Activated CD8-positive, alpha-beta memory T cell treated with anti-CD3 and anti-CD28 coated beads, Interleukin-2, amount 50 U/mL, for 4 hours (primary cell): ENCODE measurements at regions not wholly inside any gene's neighbourhood (a gene's known extent, or its start where the extent isn't known, plus 50 kb on each side); places are given as distances from the start of the nearest gene placed in this dataset.

ENCODE experiments used
- DNase-seq: peaks from one replicate; pipeline ENCODE4 v3.0.0-alpha.2; 2020

DNA sequence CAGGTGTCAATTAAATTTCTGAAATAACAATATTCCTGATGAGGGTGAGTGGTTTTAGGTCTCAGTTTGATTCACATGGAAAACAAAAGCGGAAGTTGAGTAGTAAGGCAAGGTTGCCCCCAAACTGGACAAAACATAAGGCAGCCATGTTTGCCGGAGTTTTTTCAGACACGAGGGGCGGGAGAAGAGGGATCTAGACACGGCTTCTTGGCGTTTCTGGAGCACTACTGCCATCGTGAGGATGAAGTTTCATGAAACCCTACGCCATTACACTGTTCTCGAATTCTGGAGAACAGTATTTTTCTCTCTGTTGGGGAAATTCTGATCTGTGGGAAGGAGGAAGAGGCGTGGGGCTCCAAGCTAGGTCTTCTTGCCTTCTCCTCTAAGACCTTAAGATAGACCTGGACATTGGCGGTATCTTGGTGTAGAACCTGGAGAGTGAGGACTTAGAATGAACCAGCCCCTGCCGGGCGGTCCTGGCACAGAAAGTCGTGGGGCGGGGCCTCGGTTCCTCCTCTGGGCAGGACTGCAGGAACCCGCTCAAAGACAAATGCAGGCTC is 160.3 kb downstream of the OR13H1 start:
- peak; percentile 91 for DNase-seq

DNA sequence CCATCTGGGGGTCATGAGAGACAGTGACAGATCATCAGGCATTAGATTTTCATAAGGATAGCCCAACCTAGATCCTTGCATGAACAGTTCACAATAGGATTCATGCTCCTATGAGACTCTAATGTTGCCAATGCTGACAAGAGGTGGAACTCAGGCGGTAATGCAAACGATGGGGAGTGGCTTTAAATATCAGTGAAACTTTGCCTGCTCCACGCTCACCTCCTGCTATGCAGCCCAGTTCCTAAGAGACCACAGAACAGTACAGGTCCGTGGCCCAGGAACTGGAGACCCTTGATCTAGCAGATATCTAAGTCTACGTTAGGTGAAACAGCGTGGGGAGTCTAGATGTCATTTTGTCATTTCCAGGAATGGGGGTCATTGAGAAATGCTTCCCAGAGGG is 165.7 kb downstream of the OR13H1 start:
- DNase-seq = no peak

DNA sequence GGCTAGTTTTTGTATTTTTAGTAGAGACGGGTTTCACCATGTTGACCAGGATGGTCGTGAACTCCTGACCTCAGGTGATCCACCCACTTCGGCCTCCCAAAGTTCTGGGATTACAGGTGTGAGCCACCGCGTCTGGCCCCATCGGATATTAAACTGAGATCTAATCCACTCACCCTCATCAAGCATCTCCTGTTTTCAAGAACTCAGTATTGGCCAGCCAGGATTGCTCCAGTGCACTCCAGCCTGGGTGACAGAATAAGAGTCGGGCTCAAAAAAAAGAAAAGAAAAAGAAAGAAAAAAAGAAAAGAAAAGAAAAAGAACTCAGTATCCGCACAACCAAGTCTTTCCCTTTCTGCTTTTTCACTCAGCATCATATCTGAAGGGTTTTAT is 167.6 kb downstream of the OR13H1 start:
- no peak for DNase-seq

DNA sequence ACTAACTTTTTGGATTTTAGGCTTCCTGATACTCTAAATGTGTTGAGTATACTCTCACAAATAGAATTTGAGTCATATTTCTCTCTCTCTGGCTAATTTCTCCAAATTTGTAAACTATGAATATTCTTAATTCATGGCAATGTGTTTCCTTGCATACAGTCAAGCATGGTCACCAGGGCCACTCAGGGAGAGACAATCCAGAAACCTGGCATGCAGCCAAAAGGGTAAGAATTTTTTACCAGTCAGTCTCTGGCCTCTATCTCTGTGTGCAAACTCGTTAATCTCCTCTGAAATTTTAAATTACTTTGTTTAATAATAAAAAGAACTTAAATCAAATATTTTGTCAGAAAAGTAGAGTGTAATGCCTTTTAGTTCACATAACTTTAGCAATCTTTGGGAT is 179.8 kb downstream of the OR13H1 start:
- DNase-seq = no peak

DNA sequence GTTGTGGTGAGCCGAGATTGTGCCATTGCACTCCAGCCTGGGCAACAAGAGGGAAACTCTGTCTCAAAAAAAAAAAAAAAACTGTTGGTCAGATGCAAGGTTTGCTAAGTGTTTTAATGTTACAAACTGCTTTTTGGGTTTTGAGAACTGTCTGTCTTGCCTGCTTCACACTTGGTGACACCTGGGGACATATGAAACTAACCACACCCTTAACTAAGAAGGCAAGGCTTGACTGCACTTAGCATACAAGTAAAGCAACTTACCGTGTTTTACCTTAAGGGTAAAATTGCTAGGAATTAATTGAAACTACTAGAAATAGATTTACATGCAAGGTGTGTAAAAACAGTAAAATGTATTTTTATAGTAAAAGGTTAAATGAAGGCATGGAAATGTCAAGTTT is 180.4 kb downstream of the OR13H1 start:
- DNase-seq = no peak

DNA sequence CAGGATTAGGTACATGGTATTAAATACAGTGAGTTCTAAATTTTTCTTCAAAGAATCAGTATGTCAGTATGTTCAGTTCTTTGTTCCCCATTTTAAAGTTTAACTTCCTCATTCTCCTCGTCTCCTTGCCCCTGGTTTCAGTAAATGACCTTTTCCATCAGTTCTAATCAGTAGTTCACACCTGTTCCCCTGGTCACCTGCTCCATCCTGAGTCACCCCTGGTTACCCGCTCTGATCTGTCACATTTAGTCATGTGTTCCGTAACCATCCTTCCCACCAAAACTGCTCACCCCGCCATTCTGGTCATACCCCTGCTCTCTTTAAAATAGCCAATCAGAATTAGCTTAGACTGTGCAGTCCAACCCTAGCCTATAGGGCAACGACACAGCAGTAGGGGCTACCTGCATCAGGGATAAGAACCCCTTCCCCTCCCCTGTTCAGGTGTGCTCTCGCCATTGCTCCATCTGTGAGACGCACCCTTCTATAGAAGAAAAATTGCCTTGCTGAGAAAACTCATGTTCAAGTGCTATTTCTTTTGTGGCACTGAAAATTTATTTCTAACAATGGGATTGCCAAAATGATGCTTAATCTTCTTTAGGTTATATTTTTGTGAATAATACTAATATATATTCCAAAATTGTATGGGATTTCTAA is 181.3 kb downstream of the OR13H1 start:
- no peak for DNase-seq

DNA sequence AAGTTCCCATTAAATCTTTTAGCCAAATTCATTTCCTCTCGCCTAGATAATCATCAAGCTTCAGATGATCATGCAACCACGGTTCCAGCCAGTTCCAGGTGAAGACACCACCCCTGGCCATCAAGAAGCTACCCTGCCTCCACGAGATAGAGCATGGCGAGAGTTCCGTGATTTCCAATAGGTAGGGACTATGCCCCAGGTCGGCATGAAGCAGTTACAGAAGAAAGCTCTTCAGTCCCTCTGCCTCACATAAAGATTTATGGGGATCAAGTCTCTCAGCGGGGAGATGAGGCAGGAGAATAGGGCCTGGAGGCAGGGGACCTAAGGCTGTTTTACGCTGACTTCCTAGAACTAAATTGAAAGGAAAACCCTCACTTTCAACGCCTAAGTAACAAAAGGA is 183.9 kb downstream of the OR13H1 start:
- DNase-seq = no peak

DNA sequence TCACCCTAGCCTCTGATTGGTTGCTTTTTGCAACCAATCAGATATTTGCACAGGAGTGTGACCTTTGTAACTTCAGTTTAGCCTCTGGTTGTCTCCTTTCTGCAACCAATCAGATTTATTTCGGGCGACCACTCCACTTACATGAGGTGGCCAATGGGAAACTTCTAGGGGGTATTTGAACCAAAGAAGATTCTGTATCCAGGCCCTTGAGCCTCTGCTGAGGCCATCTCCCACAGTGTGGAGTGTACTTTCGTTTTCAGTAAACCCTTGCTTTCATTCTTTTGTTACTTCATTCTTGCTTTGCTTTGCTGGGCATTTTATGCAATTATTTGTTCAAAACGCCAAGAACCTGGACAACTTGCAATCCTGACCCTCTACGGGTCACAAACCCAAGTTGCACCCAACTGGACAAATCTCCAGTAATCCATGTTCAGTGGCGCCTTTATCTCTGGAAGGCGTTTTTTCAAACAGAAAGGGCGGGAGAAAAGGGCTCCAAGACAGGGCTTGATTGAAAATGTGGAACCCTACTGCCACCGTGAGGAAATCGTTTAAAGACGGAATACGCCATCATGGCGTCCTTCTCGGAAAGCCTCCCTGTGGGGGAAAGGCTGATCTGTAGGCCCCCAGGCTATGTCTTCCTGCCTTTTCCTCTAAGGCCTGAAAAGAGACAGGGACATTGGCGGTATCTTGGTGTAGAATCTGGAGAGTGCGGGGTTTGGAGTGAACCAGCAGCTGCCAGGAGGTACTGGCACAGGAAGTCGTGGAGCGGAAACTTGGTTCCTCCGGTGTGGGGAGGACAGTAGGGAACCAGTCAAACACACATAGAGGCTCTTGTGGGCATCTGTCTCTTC is 184.6 kb downstream of the OR13H1 start:
- peak; percentile 78 for DNase-seq

DNA sequence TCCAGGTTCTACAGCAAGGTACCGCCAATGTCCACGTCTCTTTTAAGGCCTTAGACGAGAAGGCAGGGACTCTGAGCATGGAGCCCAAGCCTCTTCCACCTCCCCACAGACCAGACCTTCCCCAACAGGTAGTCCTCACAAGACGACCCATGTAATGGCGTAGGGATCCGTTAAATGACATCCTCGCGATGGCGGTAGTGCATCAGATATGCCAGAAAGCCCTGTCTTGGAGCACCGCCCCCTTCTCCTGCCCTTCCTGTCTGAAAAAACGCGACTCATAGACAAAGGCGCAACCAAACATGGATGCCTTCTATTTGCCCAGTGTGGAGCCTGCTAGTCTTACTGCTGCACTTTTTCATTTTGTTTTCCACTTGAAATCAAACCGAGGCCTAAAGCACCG is 185.4 kb downstream of the OR13H1 start:
- DNase-seq = peak; percentile 80

DNA sequence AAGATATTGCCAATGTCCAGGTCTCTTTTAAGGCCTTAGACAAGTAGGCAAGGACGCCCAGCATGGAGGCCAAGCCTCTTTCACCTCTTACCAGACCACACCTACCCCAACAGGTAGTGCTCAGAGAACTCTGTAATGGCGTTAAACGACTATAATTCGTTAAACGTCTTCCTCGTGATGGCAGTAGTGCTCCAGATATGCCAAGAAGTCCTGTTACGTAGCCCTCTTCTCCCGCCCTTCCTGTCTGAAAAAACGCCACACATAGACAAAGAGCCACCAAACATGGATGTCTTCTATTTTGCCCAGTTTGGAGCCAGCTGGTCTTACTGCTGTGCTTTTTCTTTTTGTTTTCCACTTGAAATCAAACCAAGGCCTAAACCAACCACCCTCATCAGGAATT is 190.7 kb downstream of the OR13H1 start:
- peak; percentile 72 for DNase-seq

DNA sequence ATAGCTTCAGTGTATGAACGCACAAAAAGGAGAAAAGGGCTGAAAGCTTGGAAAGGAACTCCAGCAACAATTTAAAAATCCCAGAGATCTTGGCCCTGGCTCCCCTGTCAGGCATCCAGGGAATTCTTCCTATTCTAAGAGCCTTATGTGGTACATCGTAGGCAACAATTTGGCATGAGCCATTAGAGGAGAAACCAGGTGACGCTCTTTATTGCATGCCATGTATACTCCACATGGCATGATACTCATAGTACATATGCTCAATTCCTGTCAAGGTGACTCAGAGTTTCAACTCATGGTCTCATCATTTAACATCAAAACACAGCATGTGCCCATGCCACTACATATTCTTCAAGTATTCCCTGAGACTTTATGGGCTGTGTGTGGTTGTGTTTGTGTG is 191.3 kb downstream of the OR13H1 start:
- no peak for DNase-seq

DNA sequence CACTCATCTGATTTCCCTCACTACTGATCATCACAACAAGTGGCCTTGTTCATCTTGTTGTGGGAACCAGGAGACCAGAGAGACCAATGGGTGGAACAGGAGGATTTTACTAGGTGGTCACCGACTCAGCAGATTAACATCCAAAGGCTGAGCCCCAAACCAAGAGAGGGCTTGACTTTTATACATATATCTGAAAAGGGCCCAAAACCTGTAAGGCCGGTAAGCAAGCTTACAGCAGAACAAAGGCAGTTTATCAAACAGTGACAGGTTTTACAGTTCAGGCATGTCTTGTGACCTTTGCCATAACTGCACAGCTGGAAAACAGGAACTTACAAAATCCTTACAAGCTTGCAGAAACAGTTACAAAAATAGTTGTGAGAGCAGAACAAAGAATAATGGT is 195.9 kb downstream of the OR13H1 start:
- no peak for DNase-seq

DNA sequence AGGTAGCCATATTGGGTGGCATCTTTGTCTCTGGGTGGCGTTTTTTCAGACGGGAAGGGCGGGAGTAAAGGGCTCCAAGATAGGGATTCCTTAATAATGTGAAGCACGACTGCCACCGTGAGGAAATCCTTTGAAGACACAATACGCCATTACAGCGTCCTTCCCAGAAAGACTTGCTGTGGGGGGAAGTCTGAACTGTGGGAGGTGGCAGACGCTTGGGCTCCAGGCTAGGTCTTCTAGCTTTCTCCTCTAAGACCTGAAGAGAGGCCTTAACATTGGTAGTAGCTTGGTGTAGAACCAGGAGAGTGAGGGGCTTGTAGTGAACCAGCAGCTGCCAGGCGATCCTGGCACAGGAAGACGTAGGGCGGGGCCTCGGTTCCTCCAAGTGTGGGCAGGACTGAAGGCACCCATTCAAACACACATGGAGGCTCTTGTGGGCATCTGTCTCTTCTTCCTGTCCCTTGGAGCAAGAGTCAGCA is 197.3 kb downstream of the OR13H1 start:
- peak; percentile 77 for DNase-seq

DNA sequence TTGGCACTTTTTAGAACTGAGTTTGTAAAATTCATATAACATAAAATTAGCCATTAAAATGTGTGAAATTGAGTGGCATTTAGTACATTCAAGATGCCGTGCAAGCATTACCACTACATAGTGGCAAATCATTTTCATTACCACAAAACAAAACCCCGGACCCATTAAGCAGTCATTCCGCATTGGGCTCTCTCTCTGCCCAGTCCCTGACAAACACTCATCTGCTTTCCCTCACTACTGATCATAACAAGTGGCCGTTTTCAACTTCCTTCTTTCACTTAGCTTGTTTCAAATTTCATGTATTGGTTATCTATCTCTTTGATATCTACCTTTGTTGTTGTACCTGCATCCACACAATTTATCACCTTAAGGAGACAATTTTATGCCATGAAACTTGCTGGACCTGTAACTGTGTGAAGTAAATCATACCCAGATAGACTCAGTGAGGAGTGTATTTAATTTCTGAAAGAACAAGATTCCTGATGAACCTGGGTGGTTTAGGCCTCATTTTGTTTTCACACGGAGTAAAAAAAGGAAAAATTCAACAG is 202.1 kb downstream of the OR13H1 start:
- no peak for DNase-seq

DNA sequence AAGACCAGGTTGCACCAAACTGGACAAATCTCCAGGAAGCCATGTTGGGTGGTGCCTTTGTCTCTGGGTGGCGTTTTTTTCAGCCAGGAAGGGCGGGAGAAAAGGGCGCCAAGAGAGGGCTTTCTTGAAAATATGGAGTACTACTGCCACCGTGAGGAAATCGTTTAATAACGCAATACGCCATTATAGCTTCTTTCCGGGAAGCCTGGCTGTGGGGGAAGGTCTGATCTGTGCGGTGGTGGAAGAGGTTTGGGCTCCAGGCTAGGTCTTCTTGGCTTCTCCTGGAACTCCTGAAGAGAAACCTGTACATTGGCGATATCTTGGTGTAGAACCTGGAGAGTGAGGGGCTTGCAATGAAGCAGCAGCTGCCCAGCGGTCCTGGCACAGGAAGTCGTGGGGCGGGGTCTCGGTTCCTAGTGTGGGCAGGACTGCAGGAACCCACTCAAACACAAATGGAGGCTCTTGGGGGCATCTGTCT is 202.7 kb downstream of the OR13H1 start:
- DNase-seq = peak; percentile 77

DNA sequence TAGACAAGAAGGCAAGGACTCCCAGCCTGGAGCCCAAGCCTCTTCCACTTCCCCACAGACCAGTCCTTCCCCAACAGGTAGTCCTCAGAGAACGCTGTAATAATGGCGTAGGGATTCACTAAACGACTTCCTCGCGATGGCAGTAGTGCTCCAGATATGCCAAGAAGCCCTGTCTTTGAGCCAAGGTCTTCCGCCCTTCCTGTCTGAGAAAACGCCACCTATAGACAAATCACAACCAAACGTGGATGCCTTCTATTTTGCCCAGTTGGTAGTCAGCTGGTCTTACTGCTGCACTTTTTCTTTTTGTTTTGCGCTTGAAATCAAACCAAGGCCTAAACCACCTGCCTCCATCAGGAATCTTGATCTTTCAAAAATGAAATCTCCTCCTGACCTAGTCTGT is 203.3 kb downstream of the OR13H1 start:
- peak; percentile 73 for DNase-seq

DNA sequence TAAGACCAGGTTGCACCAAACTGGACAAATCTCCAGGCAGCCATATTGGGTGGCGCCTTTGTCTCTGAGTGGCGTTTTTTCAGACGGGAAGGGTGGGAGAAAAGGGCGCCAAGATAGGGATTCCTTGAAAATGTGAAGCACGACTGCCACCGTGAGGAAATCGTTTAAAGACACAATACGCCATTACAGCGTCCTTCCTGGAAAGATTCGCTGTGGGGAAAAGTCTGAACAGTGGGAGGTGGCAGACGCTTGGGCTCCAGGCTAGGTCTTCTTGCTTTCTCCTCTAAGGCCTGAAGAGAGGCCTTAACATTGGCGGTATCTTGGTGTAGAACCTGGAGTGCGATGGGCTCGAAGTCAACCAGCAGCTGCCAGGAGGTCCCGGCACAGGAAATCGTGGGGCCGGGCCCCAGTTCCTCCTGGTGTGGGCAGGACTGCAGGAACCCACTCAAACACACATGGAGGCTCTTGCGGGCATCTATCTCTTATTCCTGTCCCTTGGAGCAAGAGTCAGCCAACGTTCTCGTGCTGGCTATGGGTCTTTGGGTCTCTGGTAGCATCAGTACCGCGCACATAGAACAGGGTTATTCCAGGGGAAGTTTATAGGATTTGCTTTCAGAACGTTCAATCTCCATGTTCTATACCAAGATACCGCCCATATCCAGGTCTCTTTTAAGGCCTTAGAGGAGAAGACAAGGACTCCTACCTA is 208.8 kb downstream of the OR13H1 start:
- DNase-seq = peak; percentile 78

DNA sequence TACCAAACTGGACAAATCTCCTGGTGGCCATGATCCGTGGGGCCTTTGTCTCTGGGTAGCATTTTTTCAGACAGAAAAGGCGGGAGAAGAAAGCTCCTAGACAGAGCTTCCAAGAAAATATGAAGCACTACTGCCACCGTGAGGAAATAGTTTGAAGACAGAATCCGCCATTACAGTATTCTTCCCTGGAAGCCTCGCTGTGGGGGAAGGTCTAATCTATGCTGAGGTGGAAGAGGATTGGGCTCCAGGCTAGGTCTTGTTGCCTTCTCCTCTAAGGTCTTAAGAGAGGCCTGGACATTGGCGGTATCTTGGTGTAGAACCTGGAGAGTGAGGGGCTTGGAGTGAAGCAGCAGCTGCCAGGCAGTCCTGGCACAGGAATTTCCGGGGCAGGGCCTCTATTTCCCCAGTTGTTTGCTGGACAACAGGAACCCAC is 218.9 kb downstream of the OR13H1 start:
- DNase-seq = peak; percentile 39

DNA sequence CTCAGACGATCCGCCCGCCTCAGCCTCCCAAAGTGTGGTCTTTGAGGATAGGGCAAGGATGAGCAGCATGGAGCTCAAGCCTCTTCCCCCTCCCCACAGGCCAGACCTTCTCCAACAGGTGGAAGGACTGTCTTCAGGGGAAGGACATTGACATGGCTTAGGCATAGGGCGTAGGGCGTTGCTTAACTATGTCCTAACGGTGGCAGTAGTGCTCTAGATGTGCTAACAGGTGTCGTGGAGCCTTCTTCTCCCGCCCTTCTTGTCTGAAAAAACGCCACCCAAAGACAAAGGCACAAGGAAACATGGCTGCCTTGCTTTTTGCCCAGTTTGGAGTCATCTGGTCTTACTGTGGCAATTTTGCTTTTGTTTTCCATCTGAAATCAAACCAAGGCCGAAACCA is 219.8 kb downstream of the OR13H1 start:
- peak; percentile 76 for DNase-seq

DNA sequence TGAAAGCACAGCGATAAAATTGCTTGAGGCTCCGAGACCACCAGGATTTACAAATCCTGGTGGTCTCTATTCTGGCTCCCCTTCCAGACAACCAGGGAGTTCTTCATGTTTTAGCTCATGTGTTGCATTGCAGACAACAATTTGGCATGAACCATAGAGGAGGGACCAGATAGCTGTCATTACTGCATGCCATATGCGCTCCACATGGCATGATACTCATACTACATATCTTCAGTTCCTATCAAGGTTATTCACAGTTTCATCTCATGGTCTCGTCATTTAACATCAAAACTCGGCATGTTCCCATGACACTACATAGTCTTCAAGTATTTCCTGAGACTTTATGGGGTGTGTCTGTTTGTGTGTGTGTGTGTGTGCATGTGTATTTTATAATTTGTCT is 220.3 kb downstream of the OR13H1 start:
- DNase-seq = no peak

DNA sequence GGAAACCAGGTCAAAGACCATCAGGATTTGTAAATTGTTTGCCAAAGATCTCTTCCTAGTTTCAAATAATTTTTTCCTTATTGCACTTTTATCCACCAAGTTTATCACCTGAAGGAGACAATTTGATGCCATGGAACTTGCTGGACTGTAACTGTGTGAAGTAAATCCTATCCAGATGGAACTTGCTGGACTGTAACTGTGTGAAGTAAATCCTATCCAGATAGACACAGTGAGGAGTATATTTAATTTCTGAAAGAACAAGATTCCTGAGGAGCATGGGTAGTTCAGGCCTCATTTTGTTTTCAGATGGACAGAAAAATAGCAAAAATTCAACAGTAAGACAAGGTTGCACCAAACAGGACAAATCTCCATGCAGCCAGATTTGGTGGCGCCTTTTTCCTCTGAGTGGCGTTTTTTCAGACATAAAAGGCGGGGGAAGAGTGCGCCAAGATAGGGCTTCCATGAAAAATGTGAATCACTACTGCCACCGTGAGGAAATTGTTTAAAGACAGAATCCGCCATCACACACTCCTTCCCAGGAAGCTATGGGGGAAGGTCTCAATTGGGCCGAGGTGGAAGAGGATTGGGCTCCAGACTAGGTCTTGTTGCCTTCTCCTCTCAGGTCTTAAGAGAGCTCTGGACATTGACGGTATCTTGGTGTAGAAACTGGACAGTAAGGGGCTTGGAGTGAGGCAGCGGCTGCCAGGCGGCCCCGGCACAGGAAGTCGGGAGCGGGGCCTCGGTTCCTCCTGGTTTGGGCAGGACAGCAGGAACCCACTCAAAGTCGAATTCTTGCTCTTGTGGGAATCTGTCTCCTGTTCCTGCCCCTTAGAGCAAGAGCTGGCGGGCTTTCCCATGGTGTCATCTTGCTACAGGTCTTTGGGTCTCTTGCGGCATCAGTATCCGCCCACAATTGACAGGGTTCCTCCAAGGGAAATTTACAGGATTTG is 234.7 kb downstream of the OR13H1 start:
- DNase-seq = peak; percentile 68

DNA sequence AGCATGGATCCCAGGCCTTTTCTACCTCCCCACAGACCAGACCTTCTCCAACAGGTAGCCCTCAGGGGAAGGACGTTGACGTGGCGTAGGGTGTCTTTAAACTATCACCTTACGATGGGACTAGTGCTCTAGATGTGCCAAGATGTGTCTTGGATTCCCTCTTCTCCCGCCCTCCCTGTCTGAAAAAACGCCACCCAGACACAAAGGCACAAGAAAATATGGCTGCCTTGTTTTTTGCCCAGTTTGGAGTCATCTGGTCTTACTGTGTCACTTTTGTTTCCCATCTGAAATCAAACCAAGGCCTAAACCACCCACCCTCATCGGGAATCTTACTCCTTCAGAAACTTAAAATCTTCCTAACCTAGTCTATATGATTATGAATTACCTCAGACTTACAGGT is 235.4 kb downstream of the OR13H1 start:
- DNase-seq = no peak
